ENCODE measurements at regions not wholly inside any gene's neighbourhood (a gene's known extent, or its start where the extent isn't known, plus 50 kb on each side); places are given as distances from the start of the nearest gene placed in this dataset.

GRCh38 chr5:66337626-66338226, 193.6 kb downstream of the SREK1 start:
- 0 out of 2 replicates have a peak, but pooled peaks cover 3% of the 10 kb centered on the region for H3K27me3 ChIP-seq
- H3K36me3 ChIP-seq, result no peaks in the 10 kb centered on the region
- DNase-seq, result no peak
- no peaks in the 10 kb centered on the region for H3K9me3 ChIP-seq
- H3K4me3 ChIP-seq, result no peak overlapping the region

DNA sequence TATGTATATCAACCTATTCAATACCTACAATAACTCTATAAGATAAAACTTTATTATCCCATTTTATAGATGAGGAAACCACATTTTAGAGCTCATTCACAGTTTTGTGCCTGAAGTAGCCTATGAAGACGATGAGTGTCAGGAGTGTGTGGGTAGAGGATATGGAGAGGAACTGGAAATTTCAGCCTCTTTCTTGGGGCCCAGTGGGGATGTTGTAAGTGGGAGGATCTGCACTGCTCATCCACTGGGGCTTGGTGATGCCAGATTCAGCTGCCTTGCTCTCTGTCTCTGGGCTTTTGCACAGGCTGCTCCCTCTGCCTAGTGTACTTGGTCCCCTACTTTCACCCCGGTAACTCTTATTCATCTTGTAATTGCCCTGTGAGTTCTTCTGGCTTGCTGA, 194.7 kb downstream of the SREK1 start:
- H3K27me3 ChIP-seq, result 0 out of 2 replicates have a peak, but pooled peaks cover 3% of the 10 kb centered on the region
- no peaks in the 10 kb centered on the region for H3K9me3 ChIP-seq
- no peaks in the 10 kb centered on the region for H3K36me3 ChIP-seq
- H3K4me3 ChIP-seq, result no peak overlapping the region
- DNase-seq, result no peak

GRCh38 chr5:66339896-66340295, 195.8 kb downstream of the SREK1 start:
- no peak for DNase-seq
- no peak overlapping the region for H3K4me3 ChIP-seq
- H3K36me3 ChIP-seq, result no peaks in the 10 kb centered on the region
- H3K9me3 ChIP-seq, result no peaks in the 10 kb centered on the region
- 0 out of 2 replicates have a peak, but pooled peaks cover 3% of the 10 kb centered on the region for H3K27me3 ChIP-seq

GRCh38 chr5:66340786-66341185, 196.7 kb downstream of the SREK1 start:
- Histone ChIP-seq H3K4me3 (no peak overlapping the region), H3K9me3 (no peaks in the 10 kb centered on the region), H3K27me3 (0 out of 2 replicates have a peak, but pooled peaks cover 3% of the 10 kb centered on the region), H3K36me3 (no peaks in the 10 kb centered on the region)
- DNase-seq, result no peak

GRCh38 chr5:66342341-66342880, 198.3 kb downstream of the SREK1 start:
- DNase-seq, result no peak
- Histone ChIP-seq H3K4me3 (no peak overlapping the region), H3K9me3 (no peaks in the 10 kb centered on the region), H3K27me3 (0 out of 2 replicates have a peak, but pooled peaks cover 3% of the 10 kb centered on the region), H3K36me3 (no peaks in the 10 kb centered on the region)

DNA sequence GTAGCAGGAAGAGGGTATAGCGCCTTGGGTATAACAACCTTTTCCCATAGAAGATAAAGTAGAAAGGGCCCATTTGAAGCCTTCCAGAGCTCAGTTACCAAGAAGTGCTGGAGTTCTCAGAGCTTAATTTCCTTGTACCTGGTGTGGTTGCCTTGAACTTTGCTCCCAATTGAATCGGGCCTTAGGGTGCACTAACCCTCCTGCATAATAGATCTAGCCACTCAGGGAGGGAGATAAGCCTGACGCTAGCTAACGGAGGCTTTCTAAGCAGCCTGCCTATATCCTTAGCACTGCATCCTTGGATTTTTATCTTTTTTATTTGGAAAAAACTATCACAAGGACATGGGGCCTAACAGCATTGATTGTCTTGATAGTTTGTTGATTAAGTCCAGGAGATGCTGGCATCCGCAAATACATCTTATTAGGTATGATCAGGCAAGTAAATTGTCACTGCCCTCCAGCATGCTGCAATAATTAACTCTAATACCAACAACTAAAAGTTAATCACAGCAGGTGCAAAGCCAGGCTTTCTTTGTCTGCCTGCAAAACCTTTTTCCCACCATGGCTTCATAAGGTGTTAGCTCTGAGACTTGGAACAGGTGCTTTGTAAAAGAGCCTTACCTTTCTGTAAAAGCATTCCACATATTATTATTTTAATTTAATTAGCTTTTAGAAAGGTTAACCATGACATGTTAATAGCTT, 199.4 kb downstream of the SREK1 start:
- no peaks in the 10 kb centered on the region for H3K9me3 ChIP-seq
- 0 out of 2 replicates have a peak, but pooled peaks cover 3% of the 10 kb centered on the region for H3K27me3 ChIP-seq
- no peak for DNase-seq
- H3K4me3 ChIP-seq, result no peak overlapping the region
- H3K36me3 ChIP-seq, result no peaks in the 10 kb centered on the region

DNA sequence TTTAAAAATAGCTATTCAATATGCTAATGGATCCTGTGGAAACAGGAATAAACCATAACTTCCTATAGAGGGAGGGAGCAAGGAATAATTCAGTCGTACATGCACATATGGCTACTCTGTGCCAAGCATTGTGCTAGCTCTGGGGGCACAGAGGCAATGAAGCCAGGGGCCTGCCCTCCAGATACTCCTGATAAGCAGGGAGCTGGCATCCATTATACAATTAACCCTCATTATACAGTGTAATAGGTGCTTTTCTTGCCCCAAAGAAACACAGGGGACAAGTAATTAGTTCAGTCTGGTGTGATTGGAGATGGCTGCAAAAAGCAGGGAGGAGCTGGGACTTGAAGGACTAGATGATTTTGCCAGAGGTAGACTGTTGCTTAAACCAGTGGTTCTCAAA, 200.4 kb downstream of the SREK1 start:
- no peaks in the 10 kb centered on the region for H3K9me3 ChIP-seq
- no peak overlapping the region for H3K4me3 ChIP-seq
- no peak for DNase-seq
- peaks cover 4% of the 10 kb centered on the region; the same call in 1 of the 2 replicates for H3K27me3 ChIP-seq
- no peaks in the 10 kb centered on the region for H3K36me3 ChIP-seq

DNA sequence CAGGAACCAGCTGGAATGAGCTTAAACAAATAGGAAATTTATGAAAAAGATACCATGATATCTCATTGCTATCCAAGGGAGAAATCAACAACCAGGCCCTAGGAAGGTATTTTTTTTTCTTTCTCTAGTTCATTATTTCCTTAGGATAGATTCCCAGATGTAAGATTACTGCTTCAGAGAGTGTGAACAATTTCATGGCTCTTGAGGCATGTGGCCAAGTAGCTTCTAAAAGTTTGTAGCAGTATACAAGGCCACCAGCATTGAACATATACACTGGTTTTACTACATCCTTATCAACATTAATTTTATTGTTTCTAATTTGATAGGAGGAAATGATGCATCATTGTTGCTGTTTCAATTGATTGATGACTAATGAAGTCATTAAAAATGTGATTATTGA, 201.2 kb downstream of the SREK1 start:
- Histone ChIP-seq H3K36me3 (no peaks in the 10 kb centered on the region), H3K4me3 (no peak overlapping the region), H3K9me3 (no peaks in the 10 kb centered on the region), H3K27me3 (peaks cover 3% of the 10 kb centered on the region; the same call in 1 of the 2 replicates)
- DNase-seq, result no peak

GRCh38 chr5:66346869-66347268, 202.8 kb downstream of the SREK1 start:
- Histone ChIP-seq H3K36me3 (no peaks in the 10 kb centered on the region), H3K27me3 (peaks cover 3% of the 10 kb centered on the region; the same call in 1 of the 2 replicates), H3K4me3 (no peak overlapping the region), H3K9me3 (no peaks in the 10 kb centered on the region)
- DNase-seq, result no peak

- H3K27me3 ChIP-seq, result peaks cover 3% of the 10 kb centered on the region; the same call in 1 of the 2 replicates
- H3K36me3 ChIP-seq, result no peaks in the 10 kb centered on the region
- no peak for DNase-seq
- H3K9me3 ChIP-seq, result no peaks in the 10 kb centered on the region
- no peak overlapping the region for H3K4me3 ChIP-seq
These were observed 204.5 kb downstream of the SREK1 start for GRCh38 chr5:66348387-66349125.

- DNase-seq, result no peak
- Histone ChIP-seq H3K4me3 (no peak overlapping the region), H3K27me3 (peaks cover 3% of the 10 kb centered on the region; the same call in 1 of the 2 replicates), H3K36me3 (no peaks in the 10 kb centered on the region), H3K9me3 (no peaks in the 10 kb centered on the region)
These were observed 207.7 kb downstream of the SREK1 start for GRCh38 chr5:66351813-66352212.

GRCh38 chr5:66353186-66353585, 209.1 kb downstream of the SREK1 start:
- H3K27me3 ChIP-seq, result peaks cover 3% of the 10 kb centered on the region; the same call in 1 of the 2 replicates
- H3K4me3 ChIP-seq, result no peak overlapping the region
- H3K36me3 ChIP-seq, result no peaks in the 10 kb centered on the region
- no peak for DNase-seq
- H3K9me3 ChIP-seq, result no peaks in the 10 kb centered on the region

DNA sequence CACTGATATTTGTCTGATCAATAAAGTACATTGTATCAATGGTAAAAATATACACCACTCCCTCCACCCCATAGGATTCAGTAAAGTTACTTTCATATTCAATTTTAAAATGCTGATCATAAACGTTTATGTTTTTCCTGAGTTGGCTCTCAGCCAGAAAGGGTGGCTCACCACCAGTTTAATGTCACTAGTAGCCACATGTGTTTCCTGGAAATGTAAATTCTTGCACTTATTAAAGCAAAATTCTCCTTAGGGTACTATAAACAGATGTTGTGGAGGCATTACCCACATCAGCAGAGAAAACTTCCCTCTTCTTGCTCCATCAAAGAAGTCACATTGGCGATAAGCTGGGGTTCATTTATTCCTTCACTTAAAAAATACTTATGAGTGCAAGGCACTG, 210.3 kb downstream of the SREK1 start:
- Histone ChIP-seq H3K27me3 (no peaks in the 10 kb centered on the region; the same call in 1 of the 2 replicates), H3K9me3 (no peaks in the 10 kb centered on the region), H3K4me3 (no peak overlapping the region), H3K36me3 (no peaks in the 10 kb centered on the region)
- DNase-seq, result no peak

- H3K4me3 ChIP-seq, result no peak overlapping the region
- no peaks in the 10 kb centered on the region for H3K9me3 ChIP-seq
- no peaks in the 10 kb centered on the region; the same call in 1 of the 2 replicates for H3K27me3 ChIP-seq
- H3K36me3 ChIP-seq, result no peaks in the 10 kb centered on the region
- DNase-seq, result no peak
These were observed 212.0 kb downstream of the SREK1 start for GRCh38 chr5:66356011-66356565.

GRCh38 chr5:66358741-66359140, 214.6 kb downstream of the SREK1 start:
- Histone ChIP-seq H3K36me3 (no peaks in the 10 kb centered on the region), H3K27me3 (no peaks in the 10 kb centered on the region; the same call in 1 of the 2 replicates), H3K9me3 (no peaks in the 10 kb centered on the region), H3K4me3 (no peak overlapping the region)
- DNase-seq, result no peak

- Histone ChIP-seq H3K36me3 (no peaks in the 10 kb centered on the region), H3K4me3 (no peak overlapping the region), H3K9me3 (no peaks in the 10 kb centered on the region), H3K27me3 (no peaks in the 10 kb centered on the region; the same call in 1 of the 2 replicates)
- no peak for DNase-seq
These were observed 217.0 kb downstream of the SREK1 start for GRCh38 chr5:66361070-66361469.

DNA sequence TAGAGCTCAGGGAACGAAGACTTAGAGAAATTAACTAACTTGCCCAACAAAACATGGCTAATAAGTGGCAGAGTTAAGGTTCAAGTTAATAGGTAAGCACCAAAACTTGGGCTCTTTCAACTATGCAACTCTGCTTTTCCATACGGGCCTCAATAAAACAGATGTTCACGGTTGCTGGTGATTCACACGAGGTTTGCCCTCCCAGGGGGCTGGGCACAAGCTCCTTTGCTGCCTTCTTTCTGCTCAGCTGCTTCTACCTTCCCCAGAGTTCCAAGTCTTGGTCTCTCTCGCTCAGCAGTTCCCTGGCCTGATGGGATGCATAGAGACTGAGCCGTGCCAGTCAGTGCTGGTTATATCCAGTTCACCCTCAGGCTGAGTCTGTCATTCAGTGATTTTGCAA, 217.9 kb downstream of the SREK1 start:
- H3K36me3 ChIP-seq, result no peaks in the 10 kb centered on the region
- no peak for DNase-seq
- no peaks in the 10 kb centered on the region for H3K9me3 ChIP-seq
- no peak overlapping the region for H3K4me3 ChIP-seq
- H3K27me3 ChIP-seq, result no peaks in the 10 kb centered on the region; the same call in 1 of the 2 replicates
